Epithelial cell of esophagus (primary cell): ENCODE measurements at regions not wholly inside any gene's neighbourhood (a gene's known extent, or its start where the extent isn't known, plus 50 kb on each side); places are given as distances from the start of the nearest gene placed in this dataset.
A peak's percentile ranks its signal among the peaks of the same experiment; 100 is the strongest.

ENCODE experiments used
- DNase-seq: peaks from one replicate; pipeline ENCODE4 v3.0.0; 2010; ENCODE audit warnings: low read depth
- H3K4me3 ChIP-seq: 2 replicates; pipeline ENCODE4 v1.5.1; 2011; ENCODE audit warnings: mild to moderate bottlenecking, low read length, control low read depth
- CTCF ChIP-seq: IDR thresholded peaks from 2 replicates; pipeline ENCODE4 v1.5.1; 2011; ENCODE audit warnings: low read depth, mild to moderate bottlenecking, low read length, control low read depth, inconsistent platforms; ENCODE audit not compliant: insufficient read depth; ENCODE audit errors: missing control alignments

GRCh38 chr21:36548866-36549265 is 68.9 kb upstream of the CLDN14 start:
- H3K4me3 ChIP-seq = no peak overlapping the region
- no peak for DNase-seq
- TF ChIP-seq CTCF = no peak

- no peak for DNase-seq
- TF ChIP-seq CTCF = no peak
- H3K4me3 ChIP-seq = no peak overlapping the region
Observed at GRCh38 chr21:36549470-36549869, 69.5 kb upstream of the CLDN14 start.

GRCh38 chr21:36550761-36551160 is 70.8 kb upstream of the CLDN14 start:
- no peak for DNase-seq
- no peak overlapping the region for H3K4me3 ChIP-seq
- TF ChIP-seq CTCF = no peak

GRCh38 chr21:36551321-36551720 is 71.4 kb upstream of the CLDN14 start:
- no peak overlapping the region for H3K4me3 ChIP-seq
- no peak for TF ChIP-seq CTCF
- no peak for DNase-seq

GRCh38 chr21:36551731-36552433 is 72.0 kb upstream of the CLDN14 start:
- TF ChIP-seq CTCF = no peak
- no peak overlapping the region for H3K4me3 ChIP-seq
- DNase-seq = peak; percentile 21

- TF ChIP-seq CTCF = no peak
- DNase-seq = no peak
Observed at GRCh38 chr21:36552434-36552785, 72.5 kb upstream of the CLDN14 start.

GRCh38 chr21:36553406-36553805 is 73.5 kb upstream of the CLDN14 start:
- TF ChIP-seq CTCF = no peak
- no peak overlapping the region for H3K4me3 ChIP-seq
- DNase-seq = no peak

More at GRCh38 chr21:36552434-36552785, 72.5 kb upstream of the CLDN14 start:
- H3K4me3 ChIP-seq = no peak overlapping the region
